ENCODE measurements at regions not wholly inside any gene's neighbourhood (a gene's known extent, or its start where the extent isn't known, plus 50 kb on each side); places are given as distances from the start of the nearest gene placed in this dataset.

- H3K4me3 ChIP-seq (ENCODE audit: low read depth, low read length): no peak overlapping the region
- no peak for DNase-seq (ENCODE audit: low read depth)
- TF ChIP-seq, protein P1, sequence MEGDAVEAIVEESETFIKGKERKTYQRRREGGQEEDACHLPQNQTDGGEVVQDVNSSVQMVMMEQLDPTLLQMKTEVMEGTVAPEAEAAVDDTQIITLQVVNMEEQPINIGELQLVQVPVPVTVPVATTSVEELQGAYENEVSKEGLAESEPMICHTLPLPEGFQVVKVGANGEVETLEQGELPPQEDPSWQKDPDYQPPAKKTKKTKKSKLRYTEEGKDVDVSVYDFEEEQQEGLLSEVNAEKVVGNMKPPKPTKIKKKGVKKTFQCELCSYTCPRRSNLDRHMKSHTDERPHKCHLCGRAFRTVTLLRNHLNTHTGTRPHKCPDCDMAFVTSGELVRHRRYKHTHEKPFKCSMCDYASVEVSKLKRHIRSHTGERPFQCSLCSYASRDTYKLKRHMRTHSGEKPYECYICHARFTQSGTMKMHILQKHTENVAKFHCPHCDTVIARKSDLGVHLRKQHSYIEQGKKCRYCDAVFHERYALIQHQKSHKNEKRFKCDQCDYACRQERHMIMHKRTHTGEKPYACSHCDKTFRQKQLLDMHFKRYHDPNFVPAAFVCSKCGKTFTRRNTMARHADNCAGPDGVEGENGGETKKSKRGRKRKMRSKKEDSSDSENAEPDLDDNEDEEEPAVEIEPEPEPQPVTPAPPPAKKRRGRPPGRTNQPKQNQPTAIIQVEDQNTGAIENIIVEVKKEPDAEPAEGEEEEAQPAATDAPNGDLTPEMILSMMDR (IDR thresholded peaks at IDR 0.05; ENCODE audit: low read depth, low read length, missing control alignments): no peak
Observed at GRCh38 chr5:104367978-104368377, 805.4 kb upstream of the NUDT12 start.

DNA sequence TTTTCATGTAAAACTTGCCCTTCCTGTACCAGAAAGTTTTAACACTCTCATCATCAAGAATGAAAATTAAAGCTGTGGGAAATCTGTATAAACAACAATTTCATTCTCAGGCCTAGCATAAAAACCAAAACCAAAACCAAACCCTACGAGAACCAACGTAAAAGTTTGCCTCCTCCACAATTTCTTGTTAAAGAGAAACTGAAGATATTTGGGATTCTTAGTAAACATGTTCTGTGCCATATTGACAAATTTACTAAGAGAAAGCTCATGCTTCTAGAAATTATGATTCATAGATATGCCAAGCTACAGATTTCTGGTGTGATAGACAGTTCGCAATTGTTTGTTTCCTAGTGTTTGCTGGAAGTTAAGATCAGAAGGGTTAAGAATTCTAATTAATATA is 801.0 kb upstream of the NUDT12 start:
- DNase-seq (ENCODE audit: low read depth): no peak
- H3K4me3 ChIP-seq (ENCODE audit: low read depth, low read length): no peak overlapping the region
- TF ChIP-seq, protein P1 (IDR thresholded peaks at IDR 0.05; ENCODE audit: low read depth, low read length, missing control alignments): no peak

GRCh38 chr5:104361932-104362331 is 799.3 kb upstream of the NUDT12 start:
- no peak for DNase-seq (ENCODE audit: low read depth)
- TF ChIP-seq, protein P1 (IDR thresholded peaks at IDR 0.05; ENCODE audit: low read depth, low read length, missing control alignments): no peak
- no peak overlapping the region for H3K4me3 ChIP-seq (ENCODE audit: low read depth, low read length)

- TF ChIP-seq, protein P1 (IDR thresholded peaks at IDR 0.05; ENCODE audit: low read depth, low read length, missing control alignments): no peak
- DNase-seq (ENCODE audit: low read depth): no peak
- no peak overlapping the region for H3K4me3 ChIP-seq (ENCODE audit: low read depth, low read length)
Observed at GRCh38 chr5:104355350-104355749, 792.8 kb upstream of the NUDT12 start.

DNA sequence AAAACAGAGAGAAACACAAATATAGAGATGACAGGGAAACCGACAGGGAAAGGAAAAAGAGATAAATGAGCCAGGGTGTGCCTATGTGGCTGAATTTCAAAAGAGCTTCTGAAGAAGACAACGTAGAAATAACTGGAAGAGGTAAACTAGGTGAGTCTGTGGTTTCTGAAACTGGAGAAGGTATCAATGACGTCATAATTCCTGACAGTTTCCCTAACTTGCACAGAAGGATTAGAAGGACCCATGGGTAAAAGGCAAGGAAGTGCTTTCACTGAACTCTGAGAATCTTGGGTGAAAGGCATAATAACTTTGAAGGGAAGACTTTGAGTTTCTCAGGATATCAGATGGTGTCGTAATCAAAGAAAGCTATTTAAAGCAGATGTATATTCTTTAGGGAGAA is 790.8 kb upstream of the NUDT12 start:
- TF ChIP-seq, protein P1 (IDR thresholded peaks at IDR 0.05; ENCODE audit: low read depth, low read length, missing control alignments): no peak
- H3K4me3 ChIP-seq (ENCODE audit: low read depth, low read length): no peak overlapping the region
- no peak for DNase-seq (ENCODE audit: low read depth)

GRCh38 chr5:104352954-104353353 is 790.4 kb upstream of the NUDT12 start:
- TF ChIP-seq, protein P1 (IDR thresholded peaks at IDR 0.05; ENCODE audit: low read depth, low read length, missing control alignments): no peak
- no peak overlapping the region for H3K4me3 ChIP-seq (ENCODE audit: low read depth, low read length)
- DNase-seq (ENCODE audit: low read depth): no peak

GRCh38 chr5:104347119-104347708 is 784.6 kb upstream of the NUDT12 start:
- DNase-seq (ENCODE audit: low read depth): no peak
- TF ChIP-seq, protein P1 (IDR thresholded peaks at IDR 0.05; ENCODE audit: low read depth, low read length, missing control alignments): no peak
- H3K4me3 ChIP-seq (ENCODE audit: low read depth, low read length): no peak overlapping the region

Measured in GM12864 (cell line).